Choroid plexus epithelial cell (primary cell): ENCODE measurements at regions not wholly inside any gene's neighbourhood (a gene's known extent, or its start where the extent isn't known, plus 50 kb on each side); places are given as distances from the start of the nearest gene placed in this dataset.

Experiments
- DNase-seq: peaks from one replicate; pipeline ENCODE4 v3.0.0-alpha.2; 2010; ENCODE audit warnings: low read depth
- H3K4me3 ChIP-seq: 2 replicates; pipeline ENCODE4 v1.5.1; 2011; ENCODE audit warnings: low read depth, mild to moderate bottlenecking, control low read depth, low read length, moderate library complexity
- CTCF ChIP-seq: conservative IDR thresholded peaks from 2 replicates; pipeline ENCODE4 v1.5.1; 2011; ENCODE audit warnings: low read depth, mild to moderate bottlenecking, control low read depth, inconsistent platforms, low read length, moderate library complexity

GRCh38 chr13:64054321-64054720 lies 2638.7 kb upstream of the PCDH20 start:
- TF ChIP-seq CTCF = no peak
- H3K4me3 ChIP-seq = no peak overlapping the region
- peak; percentile 8 for DNase-seq

GRCh38 chr13:64052521-64052920 lies 2636.9 kb upstream of the PCDH20 start:
- DNase-seq = no peak
- TF ChIP-seq CTCF = no peak

GRCh38 chr13:64051278-64051677 lies 2635.6 kb upstream of the PCDH20 start:
- H3K4me3 ChIP-seq = no peak overlapping the region
- no peak for DNase-seq
- no peak for TF ChIP-seq CTCF

More at GRCh38 chr13:64052521-64052920, 2636.9 kb upstream of the PCDH20 start:
- H3K4me3 ChIP-seq = no peak overlapping the region

- DNase-seq = no peak
- H3K4me3 ChIP-seq = no peak overlapping the region
- TF ChIP-seq CTCF = no peak
Measured at GRCh38 chr13:64041296-64041695, 2625.6 kb upstream of the PCDH20 start.

- TF ChIP-seq CTCF = no peak
- no peak overlapping the region for H3K4me3 ChIP-seq
- no peak for DNase-seq
Measured at GRCh38 chr13:64033921-64034320, 2618.3 kb upstream of the PCDH20 start.

- DNase-seq = no peak
- no peak for TF ChIP-seq CTCF
- no peak overlapping the region for H3K4me3 ChIP-seq
Measured at GRCh38 chr13:64029343-64030093, 2613.9 kb upstream of the PCDH20 start.

- H3K4me3 ChIP-seq = no peak overlapping the region
- no peak for DNase-seq
- TF ChIP-seq CTCF = no peak
Measured at GRCh38 chr13:64028551-64028950, 2612.9 kb upstream of the PCDH20 start.
